VCaP (cell line): ENCODE measurements at regions not wholly inside any gene's neighbourhood (a gene's known extent, or its start where the extent isn't known, plus 50 kb on each side); places are given as distances from the start of the nearest gene placed in this dataset.

ENCODE experiments used
- H3K27ac ChIP-seq: fragments of 450-650 bp; 2 replicates; pipeline ENCODE4 v1.5.1; 2017
- CTCF ChIP-seq: fragments of 450-650 bp; conservative IDR thresholded peaks from 2 replicates; pipeline ENCODE4 v1.5.1; 2017; ENCODE audit warnings: mild to moderate bottlenecking, moderate library complexity

GRCh38 chr4:11535333-11535732 is 106.6 kb upstream of the HS3ST1 start:
- H3K27ac ChIP-seq: no peak overlapping the region
- TF ChIP-seq CTCF: no peak

GRCh38 chr4:11534623-11535302 is 106.1 kb upstream of the HS3ST1 start:
- no peak for TF ChIP-seq CTCF
- no peak overlapping the region for H3K27ac ChIP-seq

GRCh38 chr4:11532138-11532537 is 103.4 kb upstream of the HS3ST1 start:
- no peak for TF ChIP-seq CTCF
- H3K27ac ChIP-seq: no peak overlapping the region

- H3K27ac ChIP-seq: no peak overlapping the region
- TF ChIP-seq CTCF: no peak
Measured at GRCh38 chr4:11529625-11530201, 101.0 kb upstream of the HS3ST1 start.

GRCh38 chr4:11525085-11525484 is 96.4 kb upstream of the HS3ST1 start:
- TF ChIP-seq CTCF: no peak
- H3K27ac ChIP-seq: no peak overlapping the region

GRCh38 chr4:11518754-11519153 is 90.1 kb upstream of the HS3ST1 start:
- H3K27ac ChIP-seq: no peak overlapping the region
- TF ChIP-seq CTCF: no peak

- no peak overlapping the region for H3K27ac ChIP-seq
- no peak for TF ChIP-seq CTCF
Measured at GRCh38 chr4:11514779-11515419, 86.2 kb upstream of the HS3ST1 start.
